ENCODE measurements at regions not wholly inside any gene's neighbourhood (a gene's known extent, or its start where the extent isn't known, plus 50 kb on each side); places are given as distances from the start of the nearest gene placed in this dataset.

- POLR2A ChIA-PET: no interaction called here
Observed at GRCh38 chr3:104992676-104993075, 374.0 kb upstream of the ALCAM start.

GRCh38 chr3:105006164-105006563 lies 360.5 kb upstream of the ALCAM start:
- DNase-seq (ENCODE audit: extremely low spot score): no peak
- CTCF ChIA-PET: no interaction called here
- TF ChIP-seq LEF1 (IDR thresholded peaks at IDR 0.05; ENCODE audit: borderline replicate concordance) (no peak), ZNF384 (IDR thresholded peaks at IDR 0.05) (no peak), PKNOX1 (IDR thresholded peaks at IDR 0.05) (no peak), TARDBP (IDR thresholded peaks at IDR 0.05) (no peak), HDGF (IDR thresholded peaks at IDR 0.05; ENCODE audit: borderline replicate concordance) (no peak), ARNT (IDR thresholded peaks at IDR 0.05) (no peak), FOXM1 (IDR thresholded peaks at IDR 0.05; ENCODE audit: borderline replicate concordance) (no peak), SUZ12 (IDR thresholded peaks at IDR 0.05) (no peak), NFRKB (IDR thresholded peaks at IDR 0.05) (no peak), FOXK2 (IDR thresholded peaks at IDR 0.05) (no peak), BHLHE40 (IDR thresholded peaks at IDR 0.05; ENCODE audit: borderline replicate concordance) (no peak), ELF4 (IDR thresholded peaks at IDR 0.05) (no peak)
- POLR2A ChIA-PET: no interaction called here

More at GRCh38 chr3:104992676-104993075, 374.0 kb upstream of the ALCAM start:
- CTCF ChIA-PET: no interaction called here
- DNase-seq (ENCODE audit: extremely low spot score): no peak
- no peak for TF ChIP-seq ZNF384 (IDR thresholded peaks at IDR 0.05)
- TF ChIP-seq FOXM1 (IDR thresholded peaks at IDR 0.05; ENCODE audit: borderline replicate concordance): no peak

- ChIA-PET POLR2A (no interaction called here), CTCF (no interaction called here)
Observed at GRCh38 chr3:105013657-105014056, 353.1 kb upstream of the ALCAM start.

GRCh38 chr3:105014631-105015030 lies 352.1 kb upstream of the ALCAM start:
- ChIA-PET CTCF (no interaction called here), POLR2A (no interaction called here)
- no peak for TF ChIP-seq ARNT (IDR thresholded peaks at IDR 0.05)
- TF ChIP-seq PKNOX1 (IDR thresholded peaks at IDR 0.05): no peak
- no peak for TF ChIP-seq FOXK2 (IDR thresholded peaks at IDR 0.05)
- TF ChIP-seq L3MBTL2 (conservative IDR thresholded peaks at IDR 0.05): no peak
- no peak for TF ChIP-seq ELF4 (IDR thresholded peaks at IDR 0.05)
- TF ChIP-seq HDGF (IDR thresholded peaks at IDR 0.05; ENCODE audit: borderline replicate concordance): no peak
- no peak for TF ChIP-seq TARDBP (IDR thresholded peaks at IDR 0.05)
- TF ChIP-seq LEF1 (IDR thresholded peaks at IDR 0.05; ENCODE audit: borderline replicate concordance): no peak
- TF ChIP-seq SP1 (IDR thresholded peaks at IDR 0.05): no peak
- TF ChIP-seq NFRKB (IDR thresholded peaks at IDR 0.05): no peak
- TF ChIP-seq FOXM1 (IDR thresholded peaks at IDR 0.05; ENCODE audit: borderline replicate concordance): no peak
- no peak for TF ChIP-seq BHLHE40 (IDR thresholded peaks at IDR 0.05; ENCODE audit: borderline replicate concordance)
- DNase-seq (ENCODE audit: extremely low spot score): no peak

More at GRCh38 chr3:105013657-105014056, 353.1 kb upstream of the ALCAM start:
- TF ChIP-seq HDGF (IDR thresholded peaks at IDR 0.05; ENCODE audit: borderline replicate concordance) (no peak), L3MBTL2 (conservative IDR thresholded peaks at IDR 0.05) (no peak), PKNOX1 (IDR thresholded peaks at IDR 0.05) (no peak), ZNF384 (IDR thresholded peaks at IDR 0.05) (no peak), LEF1 (IDR thresholded peaks at IDR 0.05; ENCODE audit: borderline replicate concordance) (no peak), FOXM1 (IDR thresholded peaks at IDR 0.05; ENCODE audit: borderline replicate concordance) (no peak), BHLHE40 (IDR thresholded peaks at IDR 0.05; ENCODE audit: borderline replicate concordance) (no peak), CTBP1 (IDR thresholded peaks at IDR 0.05; ENCODE audit: borderline replicate concordance) (no peak), FOXK2 (IDR thresholded peaks at IDR 0.05) (no peak), TARDBP (IDR thresholded peaks at IDR 0.05) (no peak), SP1 (IDR thresholded peaks at IDR 0.05) (no peak), FOXA1 (IDR thresholded peaks at IDR 0.05) (no peak), ARNT (IDR thresholded peaks at IDR 0.05) (no peak), NFRKB (IDR thresholded peaks at IDR 0.05) (no peak)
- DNase-seq (ENCODE audit: extremely low spot score): no peak

- ChIA-PET POLR2A (no interaction called here), CTCF (no interaction called here)
- no peak for DNase-seq (ENCODE audit: extremely low spot score)
- TF ChIP-seq FOXM1 (IDR thresholded peaks at IDR 0.05; ENCODE audit: borderline replicate concordance): no peak
- TF ChIP-seq SUZ12 (IDR thresholded peaks at IDR 0.05): no peak
- TF ChIP-seq SP1 (IDR thresholded peaks at IDR 0.05): no peak
- TF ChIP-seq ARNT (IDR thresholded peaks at IDR 0.05): no peak
- TF ChIP-seq BHLHE40 (IDR thresholded peaks at IDR 0.05; ENCODE audit: borderline replicate concordance): no peak
- no peak for TF ChIP-seq TARDBP (IDR thresholded peaks at IDR 0.05)
- TF ChIP-seq ELF4 (IDR thresholded peaks at IDR 0.05): no peak
- no peak for TF ChIP-seq HDGF (IDR thresholded peaks at IDR 0.05; ENCODE audit: borderline replicate concordance)
- no peak for TF ChIP-seq FOXA1 (IDR thresholded peaks at IDR 0.05)
- no peak for TF ChIP-seq L3MBTL2 (conservative IDR thresholded peaks at IDR 0.05)
- no peak for TF ChIP-seq FOXK2 (IDR thresholded peaks at IDR 0.05)
- no peak for TF ChIP-seq ZNF384 (IDR thresholded peaks at IDR 0.05)
- TF ChIP-seq CTBP1 (IDR thresholded peaks at IDR 0.05; ENCODE audit: borderline replicate concordance): no peak
- TF ChIP-seq LEF1 (IDR thresholded peaks at IDR 0.05; ENCODE audit: borderline replicate concordance): no peak
- TF ChIP-seq NFRKB (IDR thresholded peaks at IDR 0.05): no peak
- TF ChIP-seq PKNOX1 (IDR thresholded peaks at IDR 0.05): no peak
Observed at GRCh38 chr3:105022813-105023212, 343.9 kb upstream of the ALCAM start.

- ChIA-PET POLR2A (no interaction called here), CTCF (no interaction called here)
- no peak for DNase-seq (ENCODE audit: extremely low spot score)
- TF ChIP-seq L3MBTL2 (conservative IDR thresholded peaks at IDR 0.05): no peak
- TF ChIP-seq ZNF384 (IDR thresholded peaks at IDR 0.05): no peak
- no peak for TF ChIP-seq SUZ12 (IDR thresholded peaks at IDR 0.05)
Observed at GRCh38 chr3:105030211-105030610, 336.5 kb upstream of the ALCAM start.

Data from HEK293T (cell line).